Bronchial epithelial cell (primary cell): ENCODE measurements at regions not wholly inside any gene's neighbourhood (a gene's known extent, or its start where the extent isn't known, plus 50 kb on each side); places are given as distances from the start of the nearest gene placed in this dataset.

Experiments used
- DNase-seq: peaks from one replicate; pipeline ENCODE4 v3.0.0-alpha.2; 2010; ENCODE audit warnings: low read depth
- FAIRE-seq: peaks from 2 replicates; lab custom pipeline; 2011; peaks lifted over from hg19 to GRCh38; lab: Jason Lieb, UNC
- H3K27me3 ChIP-seq: 2 replicates; pipeline ENCODE4 v1.5.1; 2011; ENCODE audit warnings: low read length; ENCODE audit not compliant: control insufficient read depth, insufficient read depth
- H3K36me3 ChIP-seq: 2 replicates; pipeline ENCODE4 v1.5.1; 2011; ENCODE audit warnings: low read length; ENCODE audit not compliant: control insufficient read depth, insufficient read depth
- H3K4me3 ChIP-seq: 2 replicates; pipeline ENCODE4 v1.5.1; 2011; ENCODE audit warnings: mild to moderate bottlenecking, low read depth, low read length, control low read depth
- CTCF ChIP-seq: IDR thresholded peaks from 2 replicates; pipeline ENCODE4 v1.5.1; 2011; ENCODE audit warnings: mild to moderate bottlenecking, moderate library complexity, low read length, control low read depth, inconsistent platforms; ENCODE audit not compliant: insufficient read depth, severe bottlenecking

GRCh38 chr5:73378765-73379164 lies 69.8 kb downstream of the FOXD1 start:
- no peak for TF ChIP-seq CTCF
- FAIRE-seq, result no peak
- peaks cover 20% of the 10 kb centered on the region for H3K27me3 ChIP-seq
- no peaks in the 10 kb centered on the region for H3K36me3 ChIP-seq
- no peak overlapping the region for H3K4me3 ChIP-seq
- DNase-seq, result no peak

- TF ChIP-seq CTCF, result no peak
- no peak overlapping the region for H3K4me3 ChIP-seq
- H3K27me3 ChIP-seq, result peaks cover 20% of the 10 kb centered on the region
- FAIRE-seq, result peak; percentile 77
- H3K36me3 ChIP-seq, result no peaks in the 10 kb centered on the region
- no peak for DNase-seq
Measured at GRCh38 chr5:73378070-73378469, 70.5 kb downstream of the FOXD1 start.

GRCh38 chr5:73376618-73377170 lies 71.9 kb downstream of the FOXD1 start:
- Histone ChIP-seq H3K27me3 (peaks cover 10% of the 10 kb centered on the region), H3K4me3 (no peak overlapping the region), H3K36me3 (no peaks in the 10 kb centered on the region)
- DNase-seq, result peak; percentile 66
- TF ChIP-seq CTCF, result no peak
- no peak for FAIRE-seq

GRCh38 chr5:73375949-73376348 lies 72.6 kb downstream of the FOXD1 start:
- Histone ChIP-seq H3K36me3 (no peaks in the 10 kb centered on the region), H3K4me3 (no peak overlapping the region), H3K27me3 (peaks cover 7% of the 10 kb centered on the region)
- TF ChIP-seq CTCF, result no peak
- no peak for FAIRE-seq
- DNase-seq, result no peak

- Histone ChIP-seq H3K27me3 (peaks cover under 1% of the 10 kb centered on the region), H3K4me3 (no peak overlapping the region), H3K36me3 (no peaks in the 10 kb centered on the region)
- FAIRE-seq (no peak), DNase-seq (no peak)
- TF ChIP-seq CTCF, result no peak
Measured at GRCh38 chr5:73375191-73375545, 73.4 kb downstream of the FOXD1 start.

- FAIRE-seq, result peak; percentile 40
- no peak for TF ChIP-seq CTCF
- DNase-seq, result peak; percentile 76
- Histone ChIP-seq H3K4me3 (no peak overlapping the region), H3K36me3 (no peaks in the 10 kb centered on the region), H3K27me3 (no peaks in the 10 kb centered on the region)
Measured at GRCh38 chr5:73374520-73375190, 73.9 kb downstream of the FOXD1 start.
